Dendritic cell treated with granulocyte-macrophage colony-stimulating factor and Interleukin-4, amounts not matched to agents 40 ng/mL and 50 ng/mL, for 4 days (primary cell): ENCODE measurements at regions not wholly inside any gene's neighbourhood (a gene's known extent, or its start where the extent isn't known, plus 50 kb on each side); places are given as distances from the start of the nearest gene placed in this dataset.

ENCODE experiments used
- H3K27ac Mint-ChIP-seq: one replicate; pipeline ENCODE4 v1.8.0; 2022; ENCODE audit warnings: mild to moderate bottlenecking, mixed read lengths
- H3K27me3 Mint-ChIP-seq: one replicate; pipeline ENCODE4 v1.8.0; 2022; ENCODE audit warnings: mild to moderate bottlenecking, mixed read lengths
- H3K36me3 Mint-ChIP-seq: one replicate; pipeline ENCODE4 v1.8.0; 2022; ENCODE audit warnings: low read depth, mixed read lengths
- H3K4me1 Mint-ChIP-seq: one replicate; pipeline ENCODE4 v1.8.0; 2022; ENCODE audit warnings: low read depth, mixed read lengths
- H3K4me3 Mint-ChIP-seq: one replicate; pipeline ENCODE4 v1.8.0; 2022; ENCODE audit warnings: mild to moderate bottlenecking, moderate library complexity, mixed read lengths
- H3K9me3 Mint-ChIP-seq: one replicate; pipeline ENCODE4 v1.8.0; 2022; ENCODE audit warnings: mixed read lengths
- intact Hi-C: fragments of 100-400 bp; cut with micrococcal nuclease; formaldehyde crosslinking; loops from one replicate; pipeline ENCODE4 v1.15.0; 2022

DNA sequence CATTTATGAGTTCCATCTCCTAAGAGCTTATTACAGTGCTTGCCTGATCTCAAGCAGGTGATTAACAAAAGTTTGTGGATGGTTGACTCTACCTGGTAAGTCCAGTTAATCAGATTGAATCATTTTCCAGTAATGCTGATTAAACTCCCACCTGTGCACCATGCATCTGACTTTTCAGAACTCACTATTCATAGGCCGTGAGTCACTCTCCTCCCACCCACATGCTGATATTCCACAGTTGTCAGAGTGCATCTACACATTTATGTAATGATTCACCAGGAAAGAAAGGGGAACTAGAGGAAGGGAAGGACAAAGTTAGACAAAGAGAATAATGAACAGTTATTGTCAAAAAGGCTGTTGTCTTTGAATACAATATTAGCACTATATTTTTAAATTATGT is 106.2 kb upstream of the UBE3A start:
- Mint-ChIP-seq H3K36me3 (no peaks in the 10 kb centered on the region), H3K27ac (no peak overlapping the region), H3K4me1 (no peaks in the 10 kb centered on the region), H3K4me3 (no peak overlapping the region), H3K27me3 (no peaks in the 10 kb centered on the region), H3K9me3 (peaks cover 36% of the 10 kb centered on the region)
- intact Hi-C loops = no loop called here

DNA sequence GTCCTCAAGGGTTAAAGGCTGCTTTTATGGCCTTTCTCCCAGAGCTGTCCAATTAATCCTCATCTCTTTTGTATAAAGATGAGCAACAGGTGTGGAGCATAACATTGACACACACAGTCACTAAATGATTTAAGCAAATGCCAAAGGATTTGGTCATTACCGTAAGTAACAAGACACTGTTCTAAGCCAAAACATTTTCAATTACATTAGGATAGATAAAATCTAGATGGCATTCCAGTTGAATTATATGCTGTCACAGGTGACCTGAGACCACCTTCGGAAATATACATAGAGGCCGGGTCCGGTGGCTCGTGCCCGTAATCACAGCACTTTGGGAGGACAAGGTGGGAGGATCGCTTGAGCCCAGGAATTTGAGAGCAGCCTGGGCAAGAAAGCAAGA is 105.3 kb upstream of the UBE3A start:
- intact Hi-C loops = no loop called here
- H3K4me3 Mint-ChIP-seq = no peak overlapping the region
- no peaks in the 10 kb centered on the region for H3K4me1 Mint-ChIP-seq
- H3K36me3 Mint-ChIP-seq = no peaks in the 10 kb centered on the region
- peaks cover 37% of the 10 kb centered on the region for H3K9me3 Mint-ChIP-seq
- no peaks in the 10 kb centered on the region for H3K27me3 Mint-ChIP-seq
- no peak overlapping the region for H3K27ac Mint-ChIP-seq

DNA sequence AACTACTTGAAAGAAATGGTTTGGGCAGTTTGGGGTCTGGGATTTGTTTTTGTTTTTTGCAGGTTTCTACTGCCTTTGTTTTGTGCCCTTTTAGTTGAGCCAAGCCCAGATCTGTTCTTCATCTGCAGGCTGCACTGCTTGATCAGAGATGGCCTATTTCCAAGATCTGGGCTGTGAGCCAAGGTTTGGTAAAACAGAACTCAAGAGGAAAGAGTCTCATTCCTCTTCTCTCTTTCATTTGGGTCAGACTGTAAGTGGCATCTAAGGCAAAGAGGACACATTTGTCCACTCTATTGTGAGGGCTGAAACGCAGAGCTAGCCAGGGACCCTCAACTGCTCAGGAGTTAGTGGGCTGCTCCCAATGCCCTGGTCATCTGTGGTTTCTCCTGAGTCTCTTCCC is 104.4 kb upstream of the UBE3A start:
- H3K4me3 Mint-ChIP-seq = no peak overlapping the region
- H3K9me3 Mint-ChIP-seq = peaks cover 28% of the 10 kb centered on the region
- no peaks in the 10 kb centered on the region for H3K4me1 Mint-ChIP-seq
- H3K27ac Mint-ChIP-seq = no peak overlapping the region
- no peaks in the 10 kb centered on the region for H3K36me3 Mint-ChIP-seq
- intact Hi-C loops = no loop called here
- H3K27me3 Mint-ChIP-seq = no peaks in the 10 kb centered on the region

DNA sequence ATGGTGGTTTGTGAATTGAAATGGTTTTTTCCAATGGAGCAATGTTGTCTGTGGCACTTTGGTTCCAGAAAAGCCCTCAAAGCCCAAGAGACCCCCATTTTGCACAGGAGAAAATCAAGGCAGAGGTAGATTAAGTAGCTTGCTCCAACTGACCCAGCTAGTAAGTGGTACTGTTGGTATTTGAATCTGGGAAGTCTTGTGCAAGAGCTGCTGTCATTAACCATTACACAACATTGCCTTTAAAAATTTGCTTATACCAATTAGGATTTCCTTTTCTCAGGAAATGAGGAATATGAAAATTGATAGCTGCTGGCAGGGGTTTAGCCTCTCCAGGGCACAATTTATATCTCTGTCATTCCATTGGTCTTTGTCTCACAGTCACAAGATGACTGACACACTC is 102.4 kb upstream of the UBE3A start:
- H3K4me1 Mint-ChIP-seq = no peaks in the 10 kb centered on the region
- intact Hi-C loops = no loop called here
- no peaks in the 10 kb centered on the region for H3K36me3 Mint-ChIP-seq
- H3K27ac Mint-ChIP-seq = no peak overlapping the region
- no peak overlapping the region for H3K4me3 Mint-ChIP-seq
- peaks cover 43% of the 10 kb centered on the region for H3K9me3 Mint-ChIP-seq
- H3K27me3 Mint-ChIP-seq = no peaks in the 10 kb centered on the region

DNA sequence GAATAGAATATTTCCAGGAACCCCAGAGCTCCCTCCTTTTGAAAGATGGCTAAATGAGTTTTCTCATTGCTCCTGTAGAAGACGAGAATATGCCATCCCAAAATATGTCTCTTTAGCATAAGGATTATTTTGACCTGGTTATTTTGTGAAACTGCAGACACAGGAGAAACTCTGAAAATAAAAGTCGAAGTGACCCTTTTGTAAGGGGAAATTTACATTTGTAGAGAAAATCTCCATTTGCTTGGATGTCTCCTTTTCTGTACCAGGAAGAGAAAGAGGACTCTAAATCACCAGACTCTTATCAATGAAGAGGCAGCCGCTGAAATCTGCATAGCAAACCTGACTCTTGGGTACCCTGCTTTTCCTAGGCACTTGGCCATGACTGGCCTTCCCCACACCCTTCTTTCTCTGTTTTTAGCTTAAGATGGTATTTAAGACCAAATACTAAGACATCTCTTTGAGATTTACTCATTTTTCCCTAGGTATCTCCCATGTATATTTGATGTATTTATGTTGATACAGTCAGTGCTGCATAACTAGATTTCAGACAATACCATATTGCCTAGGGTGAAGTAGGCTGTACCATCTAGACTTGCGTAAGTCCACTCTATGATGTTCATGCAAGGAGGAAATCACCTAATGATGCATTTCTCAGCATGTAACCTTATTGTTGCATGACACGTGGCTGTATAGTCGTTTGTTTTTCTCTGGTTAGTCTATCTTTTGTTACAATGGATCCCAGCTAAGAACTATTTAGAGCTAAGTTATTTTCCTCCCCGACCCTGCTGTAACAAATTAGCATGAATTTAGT is 98.2 kb upstream of the UBE3A start:
- Mint-ChIP-seq H3K36me3 (no peaks in the 10 kb centered on the region), H3K4me3 (no peak overlapping the region)
- intact Hi-C loops = no loop called here

GRCh38 chr15:25535866-25536265 is 97.0 kb upstream of the UBE3A start:
- intact Hi-C loops = no loop called here
- Mint-ChIP-seq H3K9me3 (peaks cover 58% of the 10 kb centered on the region), H3K4me1 (no peaks in the 10 kb centered on the region), H3K27ac (no peak overlapping the region), H3K36me3 (no peaks in the 10 kb centered on the region), H3K4me3 (no peak overlapping the region), H3K27me3 (no peaks in the 10 kb centered on the region)

More for the DNA sequence above, 98.2 kb upstream of the UBE3A start:
- H3K27ac Mint-ChIP-seq = no peak overlapping the region
- H3K9me3 Mint-ChIP-seq = peaks cover 48% of the 10 kb centered on the region
- H3K4me1 Mint-ChIP-seq = no peaks in the 10 kb centered on the region
- no peaks in the 10 kb centered on the region for H3K27me3 Mint-ChIP-seq

GRCh38 chr15:25534293-25534692 is 95.5 kb upstream of the UBE3A start:
- Mint-ChIP-seq H3K27me3 (no peaks in the 10 kb centered on the region), H3K9me3 (peaks cover 55% of the 10 kb centered on the region), H3K4me1 (no peaks in the 10 kb centered on the region), H3K27ac (no peak overlapping the region), H3K4me3 (no peak overlapping the region), H3K36me3 (no peaks in the 10 kb centered on the region)
- intact Hi-C loops = no loop called here

- H3K27me3 Mint-ChIP-seq = no peaks in the 10 kb centered on the region
Observed at GRCh38 chr15:25532269-25533140, 93.7 kb upstream of the UBE3A start.

GRCh38 chr15:25529774-25530173 is 91.0 kb upstream of the UBE3A start:
- no peak overlapping the region for H3K27ac Mint-ChIP-seq

More at GRCh38 chr15:25532269-25533140, 93.7 kb upstream of the UBE3A start:
- intact Hi-C loops = no loop called here
- Mint-ChIP-seq H3K27ac (no peak overlapping the region), H3K4me3 (no peak overlapping the region), H3K36me3 (no peaks in the 10 kb centered on the region), H3K4me1 (no peaks in the 10 kb centered on the region), H3K9me3 (peaks cover 61% of the 10 kb centered on the region)

GRCh38 chr15:25527118-25527517 is 88.3 kb upstream of the UBE3A start:
- intact Hi-C loops = no loop called here
- Mint-ChIP-seq H3K4me3 (no peak overlapping the region), H3K4me1 (no peaks in the 10 kb centered on the region), H3K27ac (no peak overlapping the region), H3K27me3 (no peaks in the 10 kb centered on the region), H3K36me3 (no peaks in the 10 kb centered on the region), H3K9me3 (peaks cover 75% of the 10 kb centered on the region)

More at GRCh38 chr15:25529774-25530173, 91.0 kb upstream of the UBE3A start:
- Mint-ChIP-seq H3K36me3 (no peaks in the 10 kb centered on the region), H3K27me3 (no peaks in the 10 kb centered on the region), H3K4me3 (no peak overlapping the region), H3K9me3 (peaks cover 50% of the 10 kb centered on the region), H3K4me1 (no peaks in the 10 kb centered on the region)
- intact Hi-C loops = no loop called here

DNA sequence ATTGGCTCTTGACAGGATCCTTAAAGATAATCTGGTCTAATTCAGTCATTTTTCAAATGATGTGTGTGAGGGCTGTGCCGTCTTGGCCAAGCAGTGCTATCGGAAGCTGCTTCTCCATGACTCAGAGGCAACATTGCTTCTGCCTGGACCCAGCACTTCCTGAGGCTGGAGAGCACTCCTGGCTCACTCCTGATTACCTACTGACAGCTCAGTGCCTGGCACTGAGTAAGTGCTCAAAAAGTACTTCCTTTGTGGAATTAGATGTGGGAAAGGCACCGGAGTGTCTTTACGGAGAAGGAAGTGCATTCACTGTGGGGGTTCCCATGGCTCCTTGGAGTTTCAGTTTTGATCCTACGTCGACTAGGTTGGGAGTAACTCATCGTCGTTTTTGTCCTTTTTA is 86.9 kb upstream of the UBE3A start:
- intact Hi-C loops = no loop called here

GRCh38 chr15:25515633-25516032 is 76.8 kb upstream of the UBE3A start:
- no peaks in the 10 kb centered on the region for H3K36me3 Mint-ChIP-seq
- intact Hi-C loops = no loop called here
- H3K27ac Mint-ChIP-seq = no peak overlapping the region
- H3K27me3 Mint-ChIP-seq = no peaks in the 10 kb centered on the region
- H3K9me3 Mint-ChIP-seq = peaks cover 20% of the 10 kb centered on the region
- H3K4me3 Mint-ChIP-seq = no peak overlapping the region
- no peaks in the 10 kb centered on the region for H3K4me1 Mint-ChIP-seq

More for the DNA sequence above, 86.9 kb upstream of the UBE3A start:
- Mint-ChIP-seq H3K4me1 (no peaks in the 10 kb centered on the region), H3K4me3 (no peak overlapping the region), H3K9me3 (peaks cover 76% of the 10 kb centered on the region), H3K27me3 (no peaks in the 10 kb centered on the region), H3K27ac (no peak overlapping the region), H3K36me3 (no peaks in the 10 kb centered on the region)

DNA sequence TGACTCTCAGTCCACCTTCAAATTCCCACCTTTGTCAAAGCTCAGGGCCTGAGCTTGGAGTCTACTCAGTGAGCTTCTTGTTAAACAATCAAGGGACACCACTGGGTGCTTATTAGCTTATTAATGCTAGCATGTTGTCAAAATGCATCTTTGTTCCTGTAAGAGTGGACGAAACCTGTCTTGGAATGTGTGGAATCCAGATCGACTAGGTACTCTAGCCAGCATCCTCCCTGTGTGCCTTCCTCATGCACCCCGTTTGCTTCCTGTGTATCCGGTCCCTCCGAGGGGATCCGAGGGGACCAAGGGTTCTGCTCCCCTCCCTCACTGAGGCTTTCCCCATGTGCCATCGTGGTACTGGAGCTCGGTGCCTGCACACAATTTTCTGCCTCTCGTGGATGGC is 75.7 kb upstream of the UBE3A start:
- H3K27ac Mint-ChIP-seq = no peak overlapping the region

DNA sequence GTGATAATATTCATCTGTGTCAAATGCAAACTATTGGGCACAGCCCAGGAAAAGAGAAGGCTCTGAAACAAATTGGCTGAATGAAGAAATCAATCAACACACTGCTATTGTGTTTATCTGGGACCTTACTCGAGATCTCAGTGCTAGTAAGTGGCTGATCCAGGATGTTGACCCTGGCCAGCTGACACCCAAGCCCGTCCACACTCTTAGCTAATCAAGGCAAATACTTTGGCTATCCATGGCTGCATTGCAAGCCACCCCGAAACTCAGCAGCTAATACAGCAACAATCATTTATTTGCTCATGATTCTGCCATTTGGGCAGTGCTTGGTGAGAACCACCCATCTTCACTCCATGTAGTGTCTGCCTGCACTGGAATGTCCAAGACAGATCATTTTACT is 74.1 kb upstream of the UBE3A start:
- Mint-ChIP-seq H3K27ac (no peak overlapping the region), H3K9me3 (peaks cover 20% of the 10 kb centered on the region), H3K4me1 (no peaks in the 10 kb centered on the region), H3K27me3 (no peaks in the 10 kb centered on the region), H3K4me3 (no peak overlapping the region), H3K36me3 (no peaks in the 10 kb centered on the region)
- intact Hi-C loops = no loop called here

More for the DNA sequence above, 75.7 kb upstream of the UBE3A start:
- intact Hi-C loops = no loop called here
- peaks cover 20% of the 10 kb centered on the region for H3K9me3 Mint-ChIP-seq
- no peaks in the 10 kb centered on the region for H3K36me3 Mint-ChIP-seq
- no peaks in the 10 kb centered on the region for H3K4me1 Mint-ChIP-seq
- H3K4me3 Mint-ChIP-seq = no peak overlapping the region
- H3K27me3 Mint-ChIP-seq = no peaks in the 10 kb centered on the region
